RPMI7951 (cell line): ENCODE measurements at regions not wholly inside any gene's neighbourhood (a gene's known extent, or its start where the extent isn't known, plus 50 kb on each side); places are given as distances from the start of the nearest gene placed in this dataset.
"Not testable (repeated sequence)": the region's sequence is repeated elsewhere in the genome, so short reads cannot be mapped to it uniquely, and the experiment has no call there.

Source experiments
- DNase-seq: peaks from one replicate; pipeline ENCODE4 v3.0.0-alpha.2; 2012; ENCODE audit warnings: low read depth

GRCh38 chr2:52017646-52018235, 985.8 kb upstream of the NRXN1 start:
- no peak for DNase-seq

GRCh38 chr2:52006821-52007366, 975.0 kb upstream of the NRXN1 start:
- DNase-seq, result not testable (repeated sequence)

- no peak for DNase-seq
Measured at GRCh38 chr2:52000151-52000855, 968.4 kb upstream of the NRXN1 start.

- DNase-seq, result no peak
Measured at GRCh38 chr2:51998890-51999289, 967.0 kb upstream of the NRXN1 start.

GRCh38 chr2:51997571-51997970, 965.6 kb upstream of the NRXN1 start:
- DNase-seq, result no peak

GRCh38 chr2:51995293-51995692, 963.4 kb upstream of the NRXN1 start:
- no peak for DNase-seq

- no peak for DNase-seq
Measured at GRCh38 chr2:51994123-51994763, 962.3 kb upstream of the NRXN1 start.

GRCh38 chr2:51990684-51991083, 958.8 kb upstream of the NRXN1 start:
- no peak for DNase-seq

- no peak for DNase-seq
Measured at GRCh38 chr2:51986101-51986500, 954.2 kb upstream of the NRXN1 start.

GRCh38 chr2:51981783-51982182, 949.9 kb upstream of the NRXN1 start:
- DNase-seq, result no peak

GRCh38 chr2:51976623-51977022, 944.7 kb upstream of the NRXN1 start:
- DNase-seq, result no peak

GRCh38 chr2:51971136-51971535, 939.2 kb upstream of the NRXN1 start:
- no peak for DNase-seq

- DNase-seq, result no peak
Measured at GRCh38 chr2:51969347-51969746, 937.4 kb upstream of the NRXN1 start.

GRCh38 chr2:51960841-51961335, 929.0 kb upstream of the NRXN1 start:
- no peak for DNase-seq

- no peak for DNase-seq
Measured at GRCh38 chr2:51960281-51960680, 928.3 kb upstream of the NRXN1 start.

GRCh38 chr2:51959696-51960095, 927.8 kb upstream of the NRXN1 start:
- DNase-seq, result no peak

GRCh38 chr2:51953931-51954330, 922.0 kb upstream of the NRXN1 start:
- DNase-seq, result no peak

- no peak for DNase-seq
Measured at GRCh38 chr2:51921076-51921475, 889.1 kb upstream of the NRXN1 start.

GRCh38 chr2:51920509-51920908, 888.6 kb upstream of the NRXN1 start:
- DNase-seq, result no peak

GRCh38 chr2:51919395-51919794, 887.5 kb upstream of the NRXN1 start:
- no peak for DNase-seq

- no peak for DNase-seq
Measured at GRCh38 chr2:51918113-51918512, 886.2 kb upstream of the NRXN1 start.

GRCh38 chr2:51903728-51904127, 871.8 kb upstream of the NRXN1 start:
- DNase-seq, result no peak

GRCh38 chr2:51899643-51900042, 867.7 kb upstream of the NRXN1 start:
- no peak for DNase-seq
